ENCODE measurements at regions not wholly inside any gene's neighbourhood (a gene's known extent, or its start where the extent isn't known, plus 50 kb on each side); places are given as distances from the start of the nearest gene placed in this dataset.

DNA sequence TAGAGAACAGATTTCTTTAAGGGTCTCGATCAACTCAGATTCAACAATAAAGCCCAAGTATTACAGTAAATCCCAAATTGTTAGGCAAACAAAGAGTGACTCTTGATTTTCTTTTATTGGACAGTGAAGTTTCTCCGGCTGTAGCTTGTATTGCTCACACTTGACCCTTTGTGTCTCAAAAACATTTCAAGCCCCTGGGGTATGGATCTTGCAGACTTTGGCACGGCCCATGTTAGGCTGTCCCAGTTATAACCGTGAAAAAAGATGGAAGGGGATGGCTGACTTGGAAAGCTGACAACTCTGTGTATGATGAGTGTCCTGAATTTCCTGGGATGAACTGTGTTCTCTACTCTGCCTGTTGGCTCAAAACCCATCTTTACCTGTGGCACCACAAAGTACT lies 356.1 kb downstream of the SLITRK2 start:
- intact Hi-C loops (cut with micrococcal nuclease), result no loop called here
- CTCF ChIA-PET, result no interaction called here
- Mint-ChIP-seq H3K27me3 (ENCODE audit: low read depth) (no peaks in the 10 kb centered on the region), H3K36me3 (ENCODE audit: low read depth) (no peaks in the 10 kb centered on the region), H3K4me1 (ENCODE audit: low read depth) (no peaks in the 10 kb centered on the region), H3K27ac (no peak overlapping the region), H3K9me3 (no peaks in the 10 kb centered on the region), H3K4me3 (no peak overlapping the region)
- no peak for DNase-seq

- Mint-ChIP-seq H3K27me3 (ENCODE audit: low read depth) (no peaks in the 10 kb centered on the region), H3K27ac (no peak overlapping the region), H3K4me3 (no peak overlapping the region), H3K4me1 (ENCODE audit: low read depth) (no peaks in the 10 kb centered on the region), H3K9me3 (no peaks in the 10 kb centered on the region), H3K36me3 (ENCODE audit: low read depth) (no peaks in the 10 kb centered on the region)
- CTCF ChIA-PET, result no interaction called here
- intact Hi-C loops (cut with micrococcal nuclease), result no loop called here
- DNase-seq, result no peak
Observed at GRCh38 chrX:146181858-146182257, 364.2 kb downstream of the SLITRK2 start.

GRCh38 chrX:146186540-146186939 lies 368.9 kb downstream of the SLITRK2 start:
- DNase-seq, result no peak

GRCh38 chrX:146189371-146189770 lies 371.7 kb downstream of the SLITRK2 start:
- no peak overlapping the region for H3K4me3 Mint-ChIP-seq
- no peaks in the 10 kb centered on the region for H3K27me3 Mint-ChIP-seq (ENCODE audit: low read depth)
- no peaks in the 10 kb centered on the region for H3K4me1 Mint-ChIP-seq (ENCODE audit: low read depth)
- no peaks in the 10 kb centered on the region for H3K9me3 Mint-ChIP-seq
- no peaks in the 10 kb centered on the region for H3K36me3 Mint-ChIP-seq (ENCODE audit: low read depth)
- intact Hi-C loops (cut with micrococcal nuclease), result no loop called here
- CTCF ChIA-PET, result no interaction called here
- DNase-seq, result no peak
- H3K27ac Mint-ChIP-seq, result no peak overlapping the region

More at GRCh38 chrX:146186540-146186939, 368.9 kb downstream of the SLITRK2 start:
- Mint-ChIP-seq H3K4me1 (ENCODE audit: low read depth) (no peaks in the 10 kb centered on the region), H3K9me3 (no peaks in the 10 kb centered on the region), H3K36me3 (ENCODE audit: low read depth) (no peaks in the 10 kb centered on the region), H3K4me3 (no peak overlapping the region), H3K27me3 (ENCODE audit: low read depth) (no peaks in the 10 kb centered on the region), H3K27ac (no peak overlapping the region)
- intact Hi-C loops (cut with micrococcal nuclease), result no loop called here
- CTCF ChIA-PET, result no interaction called here

GRCh38 chrX:146208821-146209220 lies 391.2 kb downstream of the SLITRK2 start:
- H3K36me3 Mint-ChIP-seq (ENCODE audit: low read depth), result no peaks in the 10 kb centered on the region
- no peaks in the 10 kb centered on the region for H3K4me1 Mint-ChIP-seq (ENCODE audit: low read depth)
- DNase-seq, result no peak
- H3K27me3 Mint-ChIP-seq (ENCODE audit: low read depth), result no peaks in the 10 kb centered on the region
- no peaks in the 10 kb centered on the region for H3K9me3 Mint-ChIP-seq
- H3K27ac Mint-ChIP-seq, result no peak overlapping the region
- no peak overlapping the region for H3K4me3 Mint-ChIP-seq
- CTCF ChIA-PET, result no interaction called here
- intact Hi-C loops (cut with micrococcal nuclease), result no loop called here

DNA sequence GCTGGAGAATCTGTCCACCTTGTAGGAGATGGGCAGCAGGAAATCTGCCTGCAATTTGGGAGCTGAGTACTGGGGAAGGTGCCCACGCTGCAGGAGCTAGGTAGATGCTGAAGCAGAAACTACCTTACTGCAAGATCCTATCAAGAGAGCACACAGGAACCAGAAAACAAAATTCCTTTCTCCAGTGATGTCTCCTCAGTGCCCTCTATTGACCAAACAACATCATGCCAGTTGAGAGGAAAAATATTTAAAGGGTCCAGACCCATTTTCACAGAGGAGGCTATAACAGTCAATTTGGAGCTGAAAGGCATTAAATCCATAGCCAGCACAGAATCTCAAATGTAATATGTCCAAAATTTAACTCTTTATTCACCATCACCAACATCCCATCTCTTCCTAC lies 406.8 kb downstream of the SLITRK2 start:
- Mint-ChIP-seq H3K27me3 (ENCODE audit: low read depth) (no peaks in the 10 kb centered on the region), H3K4me3 (no peak overlapping the region), H3K9me3 (peaks cover 1% of the 10 kb centered on the region), H3K27ac (no peak overlapping the region), H3K4me1 (ENCODE audit: low read depth) (no peaks in the 10 kb centered on the region), H3K36me3 (ENCODE audit: low read depth) (no peaks in the 10 kb centered on the region)
- intact Hi-C loops (cut with micrococcal nuclease), result no loop called here
- CTCF ChIA-PET, result interaction anchor here (0.7 kb wide), 1 partner anchor 192 kb away, joined by 3 read pairs; no protein-coding TSS in a partner anchor
- no peak for DNase-seq

DNA sequence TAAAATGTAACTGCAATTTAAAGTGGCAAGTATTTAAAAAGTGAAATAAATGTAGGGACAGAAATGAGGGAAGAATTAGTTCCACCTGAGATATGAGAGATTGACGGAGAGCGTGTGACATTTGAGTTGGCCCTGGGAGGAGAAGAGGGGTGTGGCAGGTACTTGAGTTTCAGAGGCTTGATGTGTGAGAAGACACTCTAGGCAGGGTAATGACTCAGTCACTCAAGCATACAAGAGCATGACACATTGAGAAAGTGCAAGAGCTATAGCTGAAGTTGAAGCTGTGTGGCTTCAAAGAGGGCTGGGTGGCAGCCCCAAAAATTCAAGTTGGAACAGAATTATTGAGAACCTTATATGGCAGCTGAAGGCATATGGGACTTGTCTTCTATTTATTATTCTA lies 420.5 kb downstream of the SLITRK2 start:
- Mint-ChIP-seq H3K27ac (no peak overlapping the region), H3K9me3 (peaks cover 3% of the 10 kb centered on the region), H3K27me3 (ENCODE audit: low read depth) (no peaks in the 10 kb centered on the region), H3K4me3 (no peak overlapping the region), H3K36me3 (ENCODE audit: low read depth) (peaks cover 1% of the 10 kb centered on the region), H3K4me1 (ENCODE audit: low read depth) (no peaks in the 10 kb centered on the region)
- DNase-seq, result no peak
- CTCF ChIA-PET, result no interaction called here
- intact Hi-C loops (cut with micrococcal nuclease), result no loop called here

DNA sequence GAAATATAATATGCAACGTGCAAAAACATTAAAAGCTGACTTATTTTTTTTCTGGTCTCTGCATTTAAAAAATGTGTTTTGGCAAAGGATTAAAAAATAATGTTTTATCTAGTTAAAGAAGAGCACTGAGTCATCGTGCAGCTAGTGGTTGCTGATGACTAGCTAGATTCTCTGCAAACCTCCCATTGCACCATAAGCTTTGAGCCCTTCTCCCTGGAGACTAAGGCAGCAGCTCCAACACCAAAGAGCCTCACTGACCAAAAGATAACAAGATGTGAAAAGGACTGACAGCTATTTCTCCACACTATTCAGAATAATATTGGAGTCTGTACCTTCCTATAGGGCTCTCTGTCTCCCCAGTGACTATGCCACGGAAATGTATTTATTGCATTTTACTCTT lies 424.3 kb downstream of the SLITRK2 start:
- Mint-ChIP-seq H3K9me3 (peaks cover 3% of the 10 kb centered on the region), H3K27ac (no peak overlapping the region), H3K4me3 (no peak overlapping the region), H3K27me3 (ENCODE audit: low read depth) (no peaks in the 10 kb centered on the region), H3K4me1 (ENCODE audit: low read depth) (no peaks in the 10 kb centered on the region), H3K36me3 (ENCODE audit: low read depth) (no peaks in the 10 kb centered on the region)
- CTCF ChIA-PET, result no interaction called here
- DNase-seq, result no peak
- intact Hi-C loops (cut with micrococcal nuclease), result no loop called here

DNA sequence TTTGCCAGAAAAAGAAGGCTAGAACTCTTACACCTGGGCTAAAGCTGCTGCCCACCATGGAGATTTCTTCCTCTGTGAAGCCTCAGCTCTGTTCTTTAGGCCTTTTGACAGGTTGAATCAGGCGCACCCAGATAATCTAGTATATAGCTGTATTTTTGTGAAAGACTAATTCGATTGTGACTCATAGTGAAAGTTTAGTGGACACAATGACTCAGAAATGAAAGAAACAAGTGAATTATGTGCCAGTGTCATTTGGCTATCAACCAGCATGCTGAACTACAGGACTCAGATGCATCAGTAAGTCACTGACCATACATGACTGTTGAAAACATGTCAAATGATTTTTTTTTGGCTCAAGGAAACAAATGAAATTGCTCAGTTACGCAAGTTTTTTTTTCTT lies 425.4 kb downstream of the SLITRK2 start:
- Mint-ChIP-seq H3K4me1 (ENCODE audit: low read depth) (no peaks in the 10 kb centered on the region), H3K9me3 (peaks cover 2% of the 10 kb centered on the region), H3K27me3 (ENCODE audit: low read depth) (no peaks in the 10 kb centered on the region), H3K4me3 (no peak overlapping the region), H3K27ac (no peak overlapping the region), H3K36me3 (ENCODE audit: low read depth) (no peaks in the 10 kb centered on the region)
- no peak for DNase-seq
- CTCF ChIA-PET, result no interaction called here
- intact Hi-C loops (cut with micrococcal nuclease), result no loop called here

- intact Hi-C loops (cut with micrococcal nuclease), result no loop called here
- no peak for DNase-seq
- no peak overlapping the region for H3K4me3 Mint-ChIP-seq
- H3K27me3 Mint-ChIP-seq (ENCODE audit: low read depth), result no peaks in the 10 kb centered on the region
- peaks cover 3% of the 10 kb centered on the region for H3K9me3 Mint-ChIP-seq
- CTCF ChIA-PET, result no interaction called here
- no peaks in the 10 kb centered on the region for H3K4me1 Mint-ChIP-seq (ENCODE audit: low read depth)
- H3K36me3 Mint-ChIP-seq (ENCODE audit: low read depth), result no peaks in the 10 kb centered on the region
- no peak overlapping the region for H3K27ac Mint-ChIP-seq
Observed at GRCh38 chrX:146259207-146259606, 441.6 kb downstream of the SLITRK2 start.

GRCh38 chrX:146264763-146265375 lies 447.2 kb downstream of the SLITRK2 start:
- Mint-ChIP-seq H3K27ac (no peak overlapping the region), H3K9me3 (peaks cover 4% of the 10 kb centered on the region), H3K36me3 (ENCODE audit: low read depth) (no peaks in the 10 kb centered on the region), H3K27me3 (ENCODE audit: low read depth) (no peaks in the 10 kb centered on the region), H3K4me3 (no peak overlapping the region), H3K4me1 (ENCODE audit: low read depth) (no peaks in the 10 kb centered on the region)
- DNase-seq, result no peak
- intact Hi-C loops (cut with micrococcal nuclease), result no loop called here
- CTCF ChIA-PET, result no interaction called here

GRCh38 chrX:146278381-146278780 lies 460.8 kb downstream of the SLITRK2 start:
- Mint-ChIP-seq H3K9me3 (no peaks in the 10 kb centered on the region), H3K36me3 (ENCODE audit: low read depth) (no peaks in the 10 kb centered on the region), H3K4me1 (ENCODE audit: low read depth) (no peaks in the 10 kb centered on the region), H3K4me3 (no peak overlapping the region), H3K27ac (no peak overlapping the region), H3K27me3 (ENCODE audit: low read depth) (no peaks in the 10 kb centered on the region)
- intact Hi-C loops (cut with micrococcal nuclease), result no loop called here
- CTCF ChIA-PET, result no interaction called here
- no peak for DNase-seq

All from activated naive CD4-positive, alpha-beta T cell treated with anti-CD3 and anti-CD28 coated beads for 36 hours (primary cell).